CD14-positive monocyte (primary cell): ENCODE measurements at regions not wholly inside any gene's neighbourhood (a gene's known extent, or its start where the extent isn't known, plus 50 kb on each side); places are given as distances from the start of the nearest gene placed in this dataset.

Experiments used
- DNase-seq, 3 donors: peaks; one replicate each; pipeline ENCODE4 v3.0.0-alpha.2; 2011 to 2022
- H2AFZ ChIP-seq: 2 replicates; pipeline ENCODE4 v1.6.0; 2012; ENCODE audit warnings: mild to moderate bottlenecking, low read depth, low read length, inconsistent platforms; ENCODE audit not compliant: insufficient read depth, poor library complexity, severe bottlenecking
- H3K27ac ChIP-seq, 2 donors: 1 replicate in 1 of 2; 2 replicates in 1 of 2; pipeline ENCODE4 v1.5.1; 2012 to 2013; ENCODE audit warnings: low read length in 2 of 2, control low read depth in 1 of 2, inconsistent platforms in 1 of 2, low read depth in 1 of 2, mild to moderate bottlenecking in 1 of 2
- H3K27me3 ChIP-seq, 2 donors: one replicate each; pipeline versions ENCODE4 v1.6.0 to v1.6.1; 2011 to 2013; ENCODE audit warnings: low read length in 2 of 2; ENCODE audit not compliant: control insufficient read depth in 2 of 2, insufficient read depth in 2 of 2
- H3K36me3 ChIP-seq, 2 donors: replicated peaks in 1 of 2; 1 replicate in 1 of 2; 2 replicates in 1 of 2; pipeline versions ENCODE4 v1.5.1 to v1.6.1; 2012 to 2013; ENCODE audit warnings: low read length in 2 of 2, control low read depth in 1 of 2, inconsistent platforms in 1 of 2, mild to moderate bottlenecking in 1 of 2; ENCODE audit not compliant: insufficient read depth in 2 of 2, control insufficient read depth in 1 of 2
- H3K4me1 ChIP-seq, 2 donors: 1 replicate in 1 of 2; 2 replicates in 1 of 2; pipeline versions ENCODE4 v1.5.1 to v1.6.1; 2012 to 2013; ENCODE audit warnings: low read length in 2 of 2, control low read depth in 1 of 2, inconsistent platforms in 1 of 2, mild to moderate bottlenecking in 1 of 2, moderate library complexity in 1 of 2; ENCODE audit not compliant: insufficient read depth in 2 of 2, control insufficient read depth in 1 of 2
- H3K4me2 ChIP-seq: replicated peaks from 2 replicates; pipeline ENCODE3; 2012; ENCODE audit warnings: low read length, moderate library complexity, mild to moderate bottlenecking; ENCODE audit not compliant: poor library complexity, severe bottlenecking; ENCODE audit errors: extremely low read depth
- H3K4me3 ChIP-seq, 3 experiments: fragments of 200-600 bp in 1 of 3; sonication (generic) in 1 of 3; replicated peaks in 1 of 3; 1 replicate in 2 of 3; 2 replicates in 1 of 3; pipeline ENCODE4 v1.5.1; 2011 to 2013; ENCODE audit warnings: low read length in 3 of 3, mild to moderate bottlenecking in 3 of 3, control low read depth in 2 of 3, low read depth in 2 of 3, inconsistent platforms in 1 of 3, moderate library complexity in 1 of 3
- H3K79me2 ChIP-seq: 2 replicates; pipeline ENCODE4 v1.6.0; 2012; ENCODE audit warnings: mild to moderate bottlenecking, control low read depth, inconsistent platforms, low read length, moderate library complexity; ENCODE audit not compliant: insufficient read depth
- H3K9ac ChIP-seq: 2 replicates; pipeline ENCODE4 v1.6.0; 2017; ENCODE audit warnings: low read length, mild to moderate bottlenecking; ENCODE audit not compliant: insufficient read depth, poor library complexity, severe bottlenecking
- H3K9me3 ChIP-seq, 2 donors: replicated peaks in 1 of 2; 1 replicate in 1 of 2; 2 replicates in 1 of 2; pipeline versions ENCODE4 v1.5.1 to v1.6.1; 2012 to 2013; ENCODE audit warnings: low read length in 2 of 2, control low read depth in 1 of 2; ENCODE audit not compliant: control insufficient read depth in 1 of 2, insufficient read depth in 1 of 2
- H4K20me1 ChIP-seq: 2 replicates; pipeline ENCODE4 v1.6.0; 2012; ENCODE audit warnings: mild to moderate bottlenecking, low read length, control low read depth, moderate library complexity; ENCODE audit not compliant: insufficient read depth
- H3K27ac Mint-ChIP-seq, 7 donors: one replicate each; pipeline ENCODE4 v1.8.0; 2020; ENCODE audit warnings: mild to moderate bottlenecking in 7 of 7, mixed read lengths in 7 of 7, moderate library complexity in 6 of 7, inconsistent platforms in 2 of 7
- H3K27me3 Mint-ChIP-seq, 3 donors: one replicate each; pipeline ENCODE4 v1.8.0; 2021 to 2022; ENCODE audit warnings: low read depth in 3 of 3, mild to moderate bottlenecking in 3 of 3, mixed read lengths in 3 of 3, moderate library complexity in 3 of 3, inconsistent platforms in 1 of 3
- H3K36me3 Mint-ChIP-seq, 2 donors: one replicate each; pipeline ENCODE4 v1.8.0; 2020; ENCODE audit warnings: mixed read lengths in 2 of 2, inconsistent platforms in 1 of 2, mild to moderate bottlenecking in 1 of 2
- H3K4me1 Mint-ChIP-seq: one replicate; pipeline ENCODE4 v1.8.0; 2020; ENCODE audit warnings: mild to moderate bottlenecking, mixed read lengths
- H3K4me3 Mint-ChIP-seq, 2 donors: one replicate each; pipeline ENCODE4 v1.8.0; 2020; ENCODE audit warnings: mild to moderate bottlenecking in 2 of 2, mixed read lengths in 2 of 2, moderate library complexity in 1 of 2
- H3K9me3 Mint-ChIP-seq, 7 donors: one replicate each; pipeline ENCODE4 v1.8.0; 2020 to 2022; ENCODE audit warnings: mixed read lengths in 7 of 7, mild to moderate bottlenecking in 6 of 7, moderate library complexity in 6 of 7, inconsistent platforms in 2 of 7
- CTCF ChIP-seq: fragments of 200-600 bp; IDR thresholded peaks from one replicate; pipeline ENCODE4 v1.8.0; 2022; ENCODE audit warnings: antibody characterized with exemption, mild to moderate bottlenecking
- WGBS: methylation state at CpG from one replicate; pipeline ENCODE4 v1.1.5; 2013; ENCODE audit warnings: missing lambda C conversion rate; ENCODE audit not compliant: insufficient coverage; 5-methylcytosine and 5-hydroxymethylcytosine counted together
- intact Hi-C, 2 donors: fragments of 100-400 bp; cut with micrococcal nuclease; formaldehyde crosslinking; loops; one replicate each; pipeline versions ENCODE4 v1.15.0 to v1.15.1; 2023

- H3K4me1 Mint-ChIP-seq, result no peaks in the 10 kb centered on the region
- Histone ChIP-seq H3K27ac (no peak overlapping the region), H3K9ac (no peak overlapping the region), H2AFZ (no peak overlapping the region), H3K4me2 (no peak overlapping the region), H3K36me3 (no peaks in the 10 kb centered on the region), H4K20me1 (no peaks in the 10 kb centered on the region), H3K79me2 (no peaks in the 10 kb centered on the region), H3K4me3 (no peak overlapping the region), H3K9me3 (peaks cover 0 to 12% of the 10 kb centered on the region in 2 donors), H3K4me1 (no peaks in the 10 kb centered on the region), H3K27me3 (no peaks in the 10 kb centered on the region)
- intact Hi-C loops, result no loop called here
- TF ChIP-seq CTCF, result no peak
- H3K9me3 Mint-ChIP-seq, result peaks cover 3 to 9% (median 6%) of the 10 kb centered on the region in 7 donors
- H3K4me3 Mint-ChIP-seq, result no peak overlapping the region
- H3K27me3 Mint-ChIP-seq, result peaks cover 0 to 2% (median 0%) of the 10 kb centered on the region in 3 donors
- 67% methylated on average over 1 of the region's 2 CpGs for WGBS
- H3K27ac Mint-ChIP-seq, result no peak overlapping the region
- H3K36me3 Mint-ChIP-seq, result no peaks in the 10 kb centered on the region
- no peak for DNase-seq
Measured at GRCh38 chr13:107035778-107036177, 467.8 kb upstream of the ARGLU1 start.

GRCh38 chr13:107035186-107035585, 467.2 kb upstream of the ARGLU1 start:
- no peaks in the 10 kb centered on the region for H3K4me1 ChIP-seq
- Mint-ChIP-seq H3K36me3 (no peaks in the 10 kb centered on the region), H3K27me3 (peaks cover 0 to 2% (median 0%) of the 10 kb centered on the region in 3 donors), H3K4me1 (no peaks in the 10 kb centered on the region), H3K27ac (no peak overlapping the region), H3K9me3 (peaks cover 2 to 11% (median 7%) of the 10 kb centered on the region in 7 donors), H3K4me3 (no peak overlapping the region)
- H3K4me2 ChIP-seq, result no peak overlapping the region
- H3K9ac ChIP-seq, result no peak overlapping the region
- H3K4me3 ChIP-seq, result no peak overlapping the region
- no peak for TF ChIP-seq CTCF
- no peak overlapping the region for H3K27ac ChIP-seq
- no peak for DNase-seq
- 100% methylated on average over 3 of the region's 6 CpGs for WGBS
- H4K20me1 ChIP-seq, result no peaks in the 10 kb centered on the region
- no peaks in the 10 kb centered on the region for H3K36me3 ChIP-seq
- peaks cover 0 to 12% of the 10 kb centered on the region in 2 donors for H3K9me3 ChIP-seq
- no peak overlapping the region for H2AFZ ChIP-seq
- H3K27me3 ChIP-seq, result no peaks in the 10 kb centered on the region
- intact Hi-C loops, result no loop called here
- no peaks in the 10 kb centered on the region for H3K79me2 ChIP-seq
